Esophagus squamous epithelium (tissue), 4 donors: ENCODE measurements at regions not wholly inside any gene's neighbourhood (a gene's known extent, or its start where the extent isn't known, plus 50 kb on each side); places are given as distances from the start of the nearest gene placed in this dataset.

ENCODE experiments used
- CTCF ChIP-seq, 6 experiments: fragments of 450-650 bp in 4 of 6; fragments of 200-600 bp in 2 of 6; sonication (generic) in 2 of 6; IDR thresholded peaks; one replicate each; pipeline ENCODE4 v1.5.1; 2016 to 2019; ENCODE audit warnings: antibody characterized with exemption in 6 of 6, mild to moderate bottlenecking in 4 of 6, moderate library complexity in 4 of 6
- POLR2A ChIP-seq, 4 donors: fragments of 450-650 bp; IDR thresholded peaks; one replicate each; pipeline ENCODE4 v1.6.1; 2017; ENCODE audit warnings: antibody characterized with exemption in 4 of 4, mild to moderate bottlenecking in 4 of 4, moderate library complexity in 3 of 4

GRCh38 chr1:241411776-241412338 is 54.9 kb upstream of the RGS7 start:
- no peak for TF ChIP-seq CTCF (IDR thresholded peaks at IDR 0.05)
- TF ChIP-seq POLR2A (IDR thresholded peaks at IDR 0.05) = no peak
